Naive B cell (primary cell): ENCODE measurements at regions not wholly inside any gene's neighbourhood (a gene's known extent, or its start where the extent isn't known, plus 50 kb on each side); places are given as distances from the start of the nearest gene placed in this dataset.

Source experiments
- ATAC-seq, 2 donors: fragments of 150-1000 bp; cut with Tn5 transposase; 2 replicates each; pipeline ENCODE4 v1.10.0; 2021; ENCODE audit warnings: low read depth in 2 of 2, mild to moderate bottlenecking in 2 of 2, moderate library complexity in 2 of 2
- DNase-seq: peaks from one replicate; pipeline ENCODE4 v3.0.0; 2022
- H3K27ac Mint-ChIP-seq, 6 donors: one replicate each; pipeline ENCODE4 v1.8.0; 2020 to 2022; ENCODE audit warnings: mild to moderate bottlenecking in 6 of 6, mixed read lengths in 6 of 6, moderate library complexity in 5 of 6, inconsistent platforms in 2 of 6
- H3K27me3 Mint-ChIP-seq, 3 donors: one replicate each; pipeline ENCODE4 v1.8.0; 2021 to 2022; ENCODE audit warnings: mixed read lengths in 3 of 3, mild to moderate bottlenecking in 1 of 3
- H3K36me3 Mint-ChIP-seq, 2 donors: one replicate each; pipeline ENCODE4 v1.8.0; 2020 to 2022; ENCODE audit warnings: mixed read lengths in 2 of 2, inconsistent platforms in 1 of 2, mild to moderate bottlenecking in 1 of 2
- H3K4me1 Mint-ChIP-seq, 3 donors: one replicate each; pipeline ENCODE4 v1.8.0; 2020 to 2022; ENCODE audit warnings: mixed read lengths in 3 of 3, inconsistent platforms in 1 of 3, mild to moderate bottlenecking in 1 of 3, moderate library complexity in 1 of 3
- H3K4me3 Mint-ChIP-seq, 8 donors: one replicate each; pipeline ENCODE4 v1.8.0; 2020 to 2022; ENCODE audit warnings: mild to moderate bottlenecking in 8 of 8, mixed read lengths in 8 of 8, moderate library complexity in 8 of 8, inconsistent platforms in 2 of 8
- H3K9me3 Mint-ChIP-seq, 7 donors: one replicate each; pipeline ENCODE4 v1.8.0; 2020 to 2022; ENCODE audit warnings: mixed read lengths in 7 of 7, mild to moderate bottlenecking in 5 of 7, inconsistent platforms in 2 of 7, moderate library complexity in 1 of 7

DNA sequence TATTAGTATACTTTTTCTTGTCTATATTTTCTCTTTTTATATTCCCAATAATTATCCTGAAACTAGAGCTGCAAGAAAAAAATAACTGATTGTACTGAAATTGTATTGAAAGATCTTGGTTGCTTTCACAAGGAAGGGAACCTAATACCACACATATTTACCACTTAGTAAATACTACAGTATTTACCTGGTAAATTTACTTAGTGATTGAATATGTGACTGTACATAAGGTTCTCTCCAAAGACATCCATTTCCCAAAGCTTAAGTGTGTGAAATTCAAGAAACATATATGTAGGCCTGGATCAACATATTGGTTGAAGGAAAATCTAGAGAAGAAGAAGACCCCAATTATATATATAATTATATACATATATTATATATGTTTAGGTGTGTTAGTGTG lies 1272.7 kb downstream of the C4orf33 start:
- no peak for DNase-seq
- no peak overlapping the region for H3K27ac Mint-ChIP-seq
- no peak overlapping the region for H3K4me3 Mint-ChIP-seq
- H3K36me3 Mint-ChIP-seq: no peaks in the 10 kb centered on the region
- H3K27me3 Mint-ChIP-seq: no peaks in the 10 kb centered on the region
- no peaks in the 10 kb centered on the region for H3K4me1 Mint-ChIP-seq
- ATAC-seq: no peak
- H3K9me3 Mint-ChIP-seq: peaks cover 0 to 4% (median 2%) of the 10 kb centered on the region in 7 donors

DNA sequence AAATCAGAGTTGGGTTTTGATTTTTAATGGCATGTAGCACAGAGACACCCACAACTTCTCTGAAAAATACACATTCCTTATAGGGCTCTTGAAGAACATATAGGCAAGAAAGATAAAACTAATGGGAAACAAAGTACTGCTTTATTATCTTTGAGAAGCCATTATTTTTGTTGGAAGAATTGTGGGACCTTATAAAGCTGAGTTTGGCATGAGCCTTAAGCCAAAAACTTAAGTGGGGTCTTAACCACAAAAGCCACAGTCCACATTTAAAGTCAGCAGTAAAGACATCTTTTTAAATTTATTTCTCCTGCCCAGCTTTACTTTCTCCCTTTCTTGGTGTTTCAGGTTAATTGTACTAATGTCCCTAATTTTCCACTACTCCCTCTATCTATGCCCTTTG lies 1297.3 kb downstream of the C4orf33 start:
- H3K4me1 Mint-ChIP-seq: no peaks in the 10 kb centered on the region
- peaks cover 0 to 4% (median 0%) of the 10 kb centered on the region in 7 donors for H3K9me3 Mint-ChIP-seq
- H3K27ac Mint-ChIP-seq: peak overlapping the region in 1 of 6 donors; percentile 71
- H3K27me3 Mint-ChIP-seq: no peaks in the 10 kb centered on the region
- no peak for DNase-seq
- H3K36me3 Mint-ChIP-seq: no peaks in the 10 kb centered on the region
- no peak for ATAC-seq
- no peak overlapping the region for H3K4me3 Mint-ChIP-seq

DNA sequence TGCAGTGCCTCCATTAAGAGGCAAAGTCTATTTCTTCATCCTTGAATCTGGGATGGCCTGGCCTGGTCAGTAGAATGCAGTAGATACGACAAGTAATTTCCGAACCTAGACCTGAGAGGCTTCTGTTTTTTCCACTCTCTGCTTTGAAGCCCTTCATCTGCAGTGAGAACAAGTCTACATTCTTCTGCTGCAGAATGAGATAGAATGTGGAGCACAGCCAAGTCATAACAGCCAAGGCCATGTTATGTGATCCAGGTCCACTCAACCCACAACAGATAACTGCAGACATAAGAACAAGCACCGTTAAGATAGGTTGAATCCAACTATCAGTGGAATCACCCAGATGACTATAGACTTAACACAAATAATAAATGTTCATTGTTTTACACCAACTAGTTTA lies 1297.7 kb downstream of the C4orf33 start:
- H3K27me3 Mint-ChIP-seq: no peaks in the 10 kb centered on the region
- H3K9me3 Mint-ChIP-seq: peaks cover 0 to 4% (median 0%) of the 10 kb centered on the region in 7 donors
- DNase-seq (no peak), ATAC-seq (no peak)
- H3K27ac Mint-ChIP-seq: peak overlapping the region in 1 of 6 donors; percentile 71
- no peaks in the 10 kb centered on the region for H3K4me1 Mint-ChIP-seq
- H3K4me3 Mint-ChIP-seq: no peak overlapping the region
- H3K36me3 Mint-ChIP-seq: no peaks in the 10 kb centered on the region

DNA sequence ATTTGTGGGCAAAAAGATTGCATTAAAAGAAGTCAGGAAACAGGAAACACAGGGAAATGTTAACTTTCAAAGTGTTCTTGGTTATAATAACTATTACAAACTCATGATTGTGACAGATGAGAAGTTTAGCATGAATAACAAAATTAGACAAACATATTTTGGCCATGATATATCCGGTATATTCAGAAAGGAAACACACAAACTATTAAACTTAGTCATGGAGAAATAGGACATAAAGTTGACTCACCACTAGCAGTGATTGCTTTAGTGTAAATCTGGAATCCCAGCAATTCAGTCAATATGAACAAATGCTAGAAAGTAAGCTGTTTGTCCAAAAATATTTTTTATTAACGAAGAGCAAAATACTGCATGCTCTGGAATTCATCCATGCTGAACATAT lies 1299.9 kb downstream of the C4orf33 start:
- Mint-ChIP-seq H3K36me3 (no peaks in the 10 kb centered on the region), H3K27ac (no peak overlapping the region), H3K4me3 (no peak overlapping the region), H3K9me3 (peaks cover 0 to 4% (median 0%) of the 10 kb centered on the region in 7 donors), H3K4me1 (no peaks in the 10 kb centered on the region), H3K27me3 (no peaks in the 10 kb centered on the region)
- DNase-seq: no peak
- no peak for ATAC-seq

DNA sequence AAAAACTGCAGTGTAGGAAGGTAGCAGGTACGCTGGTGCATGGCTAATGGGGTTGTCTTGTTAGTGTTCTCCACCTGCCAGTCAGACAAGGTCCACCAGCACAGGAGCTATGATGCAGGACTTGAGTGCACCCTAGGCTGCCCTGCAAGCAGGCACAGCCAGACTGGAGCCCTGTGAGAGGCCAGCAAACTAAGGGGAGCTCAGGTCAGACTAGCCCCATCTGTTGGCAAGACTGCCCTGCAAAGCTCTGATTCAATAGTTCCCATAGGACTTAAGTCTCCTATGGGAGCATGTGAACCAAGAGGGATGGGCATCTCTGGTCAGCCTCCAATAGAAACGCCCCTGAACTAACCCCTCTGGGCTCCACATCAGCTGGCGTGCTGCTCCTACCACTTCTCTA lies 1307.3 kb downstream of the C4orf33 start:
- Mint-ChIP-seq H3K36me3 (no peaks in the 10 kb centered on the region), H3K27ac (no peak overlapping the region), H3K4me3 (no peak overlapping the region), H3K27me3 (no peaks in the 10 kb centered on the region), H3K4me1 (no peaks in the 10 kb centered on the region), H3K9me3 (peaks cover 0 to 5% (median 1%) of the 10 kb centered on the region in 7 donors)
- no peak for ATAC-seq
- DNase-seq: no peak

DNA sequence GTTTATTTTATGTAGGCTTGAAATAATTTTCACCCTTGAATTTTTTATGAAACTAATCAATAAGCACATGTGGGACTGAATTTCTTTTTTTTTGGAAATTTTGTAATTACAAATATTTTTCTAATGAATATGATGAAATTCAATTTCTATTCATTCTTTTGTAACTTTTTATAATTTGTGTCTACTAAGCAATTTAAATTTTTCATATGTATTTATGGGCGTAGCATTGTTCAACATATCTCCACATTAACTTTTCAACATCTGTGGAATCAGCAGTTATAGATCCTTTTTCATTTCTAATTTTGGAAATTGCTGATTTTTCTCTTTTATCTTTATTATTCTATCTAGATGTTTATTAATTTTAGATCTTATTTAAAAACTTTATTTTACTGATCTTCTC lies 1320.3 kb downstream of the C4orf33 start:
- H3K27me3 Mint-ChIP-seq: no peaks in the 10 kb centered on the region
- no peaks in the 10 kb centered on the region for H3K4me1 Mint-ChIP-seq
- ATAC-seq (no peak), DNase-seq (no peak)
- no peak overlapping the region for H3K27ac Mint-ChIP-seq
- H3K9me3 Mint-ChIP-seq: peaks cover 0 to 4% (median 0%) of the 10 kb centered on the region in 7 donors
- no peak overlapping the region for H3K4me3 Mint-ChIP-seq
- no peaks in the 10 kb centered on the region for H3K36me3 Mint-ChIP-seq

DNA sequence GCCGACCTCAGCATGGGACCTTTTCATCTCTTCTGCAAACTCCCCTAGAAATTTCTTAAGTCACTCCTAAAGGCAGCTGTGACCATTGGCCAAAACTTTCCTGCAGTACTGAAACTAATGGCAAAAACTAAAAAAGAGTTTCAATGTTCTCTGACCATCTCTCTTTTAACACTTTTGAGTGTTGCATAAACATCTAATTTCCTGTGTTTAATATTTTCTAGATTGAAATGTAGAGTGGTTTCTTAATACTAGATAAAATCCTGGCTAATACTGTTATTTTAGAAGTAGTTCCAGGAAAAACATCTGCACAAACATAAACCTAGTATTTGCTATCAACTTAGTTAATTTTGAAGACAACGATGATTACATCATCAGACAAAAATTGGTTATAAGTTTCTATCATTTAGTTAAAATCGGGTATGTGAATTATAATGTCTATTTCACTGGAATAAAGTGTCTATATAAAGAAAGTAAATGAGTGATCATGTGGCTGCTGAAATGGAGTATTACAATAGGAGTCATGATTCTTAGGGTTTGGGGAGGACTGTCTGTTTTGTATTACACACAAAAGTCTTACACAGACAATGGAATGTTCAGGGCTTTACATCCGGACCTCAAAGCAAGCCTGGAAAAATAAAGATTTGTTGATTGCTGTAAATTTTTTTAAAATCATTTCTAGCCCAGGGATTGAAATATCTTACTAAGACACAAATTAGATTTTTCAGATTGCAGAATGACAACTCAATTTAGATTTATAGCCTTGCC lies 1323.4 kb downstream of the C4orf33 start:
- ATAC-seq: no peak
- Mint-ChIP-seq H3K9me3 (peaks cover 0 to 2% (median 0%) of the 10 kb centered on the region in 7 donors), H3K36me3 (no peaks in the 10 kb centered on the region), H3K27me3 (no peaks in the 10 kb centered on the region), H3K4me1 (peaks cover 0 to 6% (median 4%) of the 10 kb centered on the region in 3 donors), H3K4me3 (no peak overlapping the region), H3K27ac (no peak overlapping the region)
- DNase-seq: no peak

DNA sequence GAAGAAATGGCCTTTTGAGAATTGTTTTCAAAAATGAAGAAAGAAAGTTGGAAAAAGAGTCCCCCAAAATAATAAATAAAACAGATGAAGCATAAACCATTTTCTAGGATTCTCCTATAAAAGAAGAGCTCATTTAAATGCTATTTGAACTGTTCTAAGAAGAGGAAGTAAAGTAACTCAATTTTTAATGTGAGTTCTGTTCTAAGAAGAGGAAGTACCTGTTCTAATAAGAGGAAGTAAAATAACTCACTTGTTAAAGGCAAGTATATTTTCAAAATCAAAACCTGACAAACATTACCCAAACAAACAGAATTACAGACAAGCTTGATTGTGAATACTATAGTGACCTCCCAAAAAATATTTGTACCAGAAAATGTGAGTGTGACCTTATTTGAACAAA lies 1326.3 kb downstream of the C4orf33 start:
- Mint-ChIP-seq H3K36me3 (no peaks in the 10 kb centered on the region), H3K4me3 (no peak overlapping the region)

DNA sequence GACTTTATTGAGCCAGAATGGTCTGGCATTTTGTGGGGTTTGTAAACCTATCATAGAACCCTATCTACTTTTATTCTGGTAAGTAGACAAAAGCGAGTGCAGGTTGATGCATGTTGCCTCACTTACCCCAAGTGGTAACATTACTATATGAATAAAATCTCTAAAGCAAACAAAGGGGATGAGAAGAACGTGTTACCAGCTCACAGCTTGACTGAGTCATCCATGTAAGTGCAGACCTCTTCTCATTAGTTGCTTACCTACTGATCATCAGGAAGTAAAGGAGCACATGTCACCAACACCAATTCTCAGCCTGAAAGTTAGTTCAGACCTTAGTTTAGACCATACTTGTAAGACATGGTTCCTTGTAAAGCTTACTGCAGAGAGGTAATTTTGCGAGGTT lies 1328.3 kb downstream of the C4orf33 start:
- Mint-ChIP-seq H3K27me3 (no peaks in the 10 kb centered on the region), H3K4me1 (peaks cover 0 to 6% (median 4%) of the 10 kb centered on the region in 3 donors), H3K9me3 (peaks cover 0 to 6% (median 0%) of the 10 kb centered on the region in 7 donors), H3K4me3 (no peak overlapping the region), H3K36me3 (no peaks in the 10 kb centered on the region), H3K27ac (no peak overlapping the region)
- ATAC-seq: no peak
- no peak for DNase-seq

More for the DNA sequence above, 1326.3 kb downstream of the C4orf33 start:
- Mint-ChIP-seq H3K27me3 (no peaks in the 10 kb centered on the region), H3K4me1 (peaks cover 0 to 6% (median 4%) of the 10 kb centered on the region in 3 donors), H3K9me3 (peaks cover 0 to 6% (median 0%) of the 10 kb centered on the region in 7 donors), H3K27ac (peak overlapping the region in 1 of 6 donors; percentile 71)
- DNase-seq (no peak), ATAC-seq (peak in 1 of 2 donors; percentile 35)

DNA sequence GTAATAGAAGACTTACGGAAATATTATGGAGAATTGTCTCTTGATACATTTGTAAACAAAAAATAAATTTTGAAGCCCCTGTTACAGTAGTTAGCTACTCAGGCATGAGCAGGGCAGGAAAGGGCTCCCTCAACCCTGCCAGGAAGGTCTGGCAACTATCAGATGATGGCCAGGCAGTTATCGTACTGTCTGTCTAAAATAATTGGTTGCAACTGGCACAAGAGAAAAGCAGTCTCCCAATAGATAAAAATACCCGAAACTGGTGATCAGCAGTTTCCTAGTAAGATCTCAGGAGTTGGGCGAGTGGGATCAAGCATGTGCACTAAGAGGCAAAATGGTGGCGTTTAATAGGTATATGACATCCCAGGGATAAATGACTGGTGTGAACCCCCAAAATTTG lies 1336.3 kb downstream of the C4orf33 start:
- Mint-ChIP-seq H3K27ac (peak overlapping the region in 1 of 6 donors; percentile 1), H3K27me3 (no peaks in the 10 kb centered on the region), H3K9me3 (peaks cover 0 to 8% (median 4%) of the 10 kb centered on the region in 7 donors), H3K36me3 (no peaks in the 10 kb centered on the region), H3K4me1 (no peaks in the 10 kb centered on the region), H3K4me3 (no peak overlapping the region)
- DNase-seq (no peak), ATAC-seq (no peak)

DNA sequence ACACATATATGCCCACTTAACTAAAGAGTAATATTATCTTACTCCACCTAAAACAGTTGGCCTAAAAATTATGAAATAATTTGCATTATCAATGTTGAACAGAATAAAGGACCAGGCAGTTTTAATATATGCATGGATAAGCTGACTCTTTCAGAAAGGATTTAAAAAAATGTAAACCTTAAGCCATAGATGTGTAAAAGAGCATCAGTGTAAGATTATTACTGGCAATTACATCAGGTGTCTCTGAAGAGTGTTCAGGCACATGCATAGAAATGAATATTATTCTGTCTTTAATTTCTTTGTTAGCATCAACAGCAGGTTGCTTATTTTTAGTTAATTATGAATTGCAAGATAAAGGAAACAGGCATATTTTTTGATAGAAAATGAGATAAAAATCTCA lies 1353.8 kb downstream of the C4orf33 start:
- Mint-ChIP-seq H3K4me1 (no peaks in the 10 kb centered on the region), H3K27me3 (no peaks in the 10 kb centered on the region), H3K9me3 (peaks cover 5 to 30% (median 8%) of the 10 kb centered on the region in 7 donors), H3K36me3 (no peaks in the 10 kb centered on the region), H3K4me3 (no peak overlapping the region), H3K27ac (no peak overlapping the region)
- ATAC-seq (no peak), DNase-seq (no peak)

DNA sequence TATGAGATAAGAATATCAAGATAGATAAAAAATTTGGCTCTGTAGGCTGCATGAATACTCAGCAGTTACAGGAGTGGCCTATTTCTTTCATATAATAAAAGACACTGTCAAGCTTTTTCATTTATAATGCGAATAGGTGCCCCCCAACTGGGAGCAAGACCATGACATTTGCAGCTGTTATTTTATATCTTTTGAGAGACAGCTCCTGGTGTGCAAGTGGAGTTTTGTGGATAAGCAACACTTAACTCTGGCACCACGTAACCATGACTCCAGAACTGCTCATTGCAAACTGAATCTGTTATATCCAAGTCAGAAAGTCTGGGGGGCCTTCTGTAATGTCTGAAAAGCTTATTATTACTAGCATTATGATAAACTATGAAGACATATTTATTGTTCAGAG lies 1372.4 kb downstream of the C4orf33 start:
- Mint-ChIP-seq H3K4me1 (no peaks in the 10 kb centered on the region), H3K27me3 (no peaks in the 10 kb centered on the region), H3K36me3 (no peaks in the 10 kb centered on the region), H3K27ac (no peak overlapping the region), H3K4me3 (no peak overlapping the region), H3K9me3 (no peaks in the 10 kb centered on the region)
- DNase-seq (no peak), ATAC-seq (no peak)

DNA sequence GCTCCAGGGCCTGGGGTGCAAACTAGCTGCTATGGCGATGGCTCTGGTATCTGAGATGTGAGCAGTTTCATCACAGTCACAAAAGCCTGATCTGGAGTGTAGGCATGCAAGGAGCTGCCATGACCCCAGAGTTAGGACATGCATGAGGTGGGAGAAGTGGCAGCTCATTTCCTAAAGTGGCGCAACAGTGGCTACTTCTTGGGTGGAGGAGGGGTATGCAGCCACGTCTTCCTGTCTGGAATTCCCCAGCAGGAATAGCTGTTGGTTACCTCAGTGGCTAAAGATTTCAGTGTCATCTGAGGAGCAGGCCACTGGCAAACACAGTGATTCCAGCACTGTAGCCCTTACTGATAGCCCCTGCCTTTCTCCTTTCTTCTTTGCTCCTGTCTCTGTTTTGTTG lies 1382.5 kb downstream of the C4orf33 start:
- Mint-ChIP-seq H3K27ac (no peak overlapping the region), H3K4me1 (no peaks in the 10 kb centered on the region), H3K36me3 (no peaks in the 10 kb centered on the region), H3K4me3 (no peak overlapping the region), H3K9me3 (peaks cover 0 to 6% (median 4%) of the 10 kb centered on the region in 7 donors), H3K27me3 (no peaks in the 10 kb centered on the region)
- ATAC-seq (no peak), DNase-seq (no peak)

DNA sequence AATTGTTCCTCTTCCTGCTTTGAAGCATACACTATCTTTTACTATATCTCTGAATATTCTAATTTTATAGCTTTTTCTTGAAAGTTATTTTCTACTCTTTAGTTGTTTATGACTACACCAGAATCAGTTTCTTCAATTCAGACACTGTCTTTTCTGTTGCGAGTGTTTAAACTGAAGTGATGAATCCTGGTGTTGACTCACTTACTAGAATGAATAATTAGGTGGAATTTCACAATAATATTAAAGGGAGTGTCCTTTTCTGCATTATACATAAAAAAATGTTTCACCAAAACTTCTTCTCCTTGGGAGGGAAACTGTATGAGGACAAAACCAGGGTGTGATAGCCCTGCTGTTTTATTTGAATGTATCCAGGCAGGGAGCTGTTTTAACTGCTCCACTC lies 1383.1 kb downstream of the C4orf33 start:
- DNase-seq: no peak
- Mint-ChIP-seq H3K27me3 (no peaks in the 10 kb centered on the region), H3K4me1 (no peaks in the 10 kb centered on the region), H3K36me3 (no peaks in the 10 kb centered on the region), H3K9me3 (peaks cover 0 to 6% (median 4%) of the 10 kb centered on the region in 7 donors), H3K4me3 (no peak overlapping the region), H3K27ac (no peak overlapping the region)
- no peak for ATAC-seq
